Activated CD4-positive, alpha-beta T cell treated with anti-CD3 and anti-CD28 coated beads, Interleukin-2, amount 50 U/mL, for 24 hours (primary cell): ENCODE measurements at regions not wholly inside any gene's neighbourhood (a gene's known extent, or its start where the extent isn't known, plus 50 kb on each side); places are given as distances from the start of the nearest gene placed in this dataset.
"Not testable (repeated sequence)": the region's sequence is repeated elsewhere in the genome, so short reads cannot be mapped to it uniquely, and the experiment has no call there.

Experiments
- DNase-seq, 2 donors: peaks; one replicate each; pipeline ENCODE4 v3.0.0-alpha.2; 2020; ENCODE audit warnings: low read depth in 1 of 2, low spot score in 1 of 2

DNA sequence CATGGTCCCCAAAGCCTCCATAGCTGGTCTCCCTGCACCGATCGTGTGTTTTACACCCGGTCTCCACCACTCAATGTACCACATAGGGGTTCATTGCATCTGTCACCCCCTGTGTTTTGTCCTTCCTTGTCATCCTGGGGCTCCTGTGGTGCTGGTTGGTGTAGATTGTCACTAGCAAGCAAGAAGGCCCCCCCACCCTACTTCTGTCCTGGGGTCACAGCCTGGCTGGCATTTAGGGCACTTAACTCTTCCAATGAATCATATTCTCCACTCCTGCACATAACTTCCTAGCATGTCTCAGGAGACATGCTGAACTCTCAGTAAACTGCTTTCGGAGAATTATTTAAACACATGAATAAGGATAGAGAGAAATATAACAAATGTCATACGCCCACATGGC lies 161.4 kb downstream of the BCL2L11 start:
- not testable (repeated sequence) for DNase-seq

DNA sequence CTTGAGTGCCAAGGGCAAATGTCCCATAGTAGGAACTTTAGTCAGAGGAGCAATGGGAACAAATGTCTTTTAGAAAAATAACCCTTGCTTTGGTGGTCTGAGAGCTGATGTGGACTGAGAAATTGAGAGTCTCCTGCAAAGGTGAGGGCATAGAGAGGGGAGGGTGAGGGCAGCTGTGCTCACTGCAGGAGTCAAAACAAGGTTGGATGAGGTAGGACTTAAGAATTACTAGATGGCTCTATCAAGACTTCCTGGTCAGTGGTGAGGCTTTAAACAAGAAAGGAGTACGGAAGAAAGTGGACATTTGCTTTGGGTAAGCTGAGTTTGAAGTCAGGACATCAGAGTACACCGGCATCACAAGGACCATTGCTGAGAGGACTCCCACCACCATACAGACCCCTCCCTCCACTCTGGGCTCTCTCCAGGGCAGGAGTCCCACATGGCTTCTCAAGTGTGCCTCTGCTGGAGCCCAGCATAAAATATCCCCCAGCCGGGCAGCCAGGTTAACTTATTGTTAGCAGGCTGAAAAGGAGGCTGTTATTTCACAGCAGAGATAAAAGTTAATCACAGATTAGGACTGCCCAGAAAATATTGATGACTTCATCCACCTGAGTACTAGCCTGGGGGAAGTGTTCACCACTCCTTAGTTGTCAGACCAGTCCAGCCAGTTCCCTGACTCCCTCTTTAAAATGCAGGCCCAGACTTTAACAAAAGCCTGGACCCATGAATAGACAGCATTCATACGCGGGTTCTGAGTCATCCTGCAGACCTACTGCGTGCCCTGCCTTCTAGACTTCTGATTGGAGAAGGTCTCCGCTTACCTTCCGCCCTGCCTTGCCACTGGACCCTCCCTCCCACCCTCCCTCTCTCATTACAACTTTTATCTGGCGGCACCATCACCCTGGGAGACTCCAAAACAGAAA lies 167.2 kb downstream of the BCL2L11 start:
- DNase-seq = not testable (repeated sequence)

DNA sequence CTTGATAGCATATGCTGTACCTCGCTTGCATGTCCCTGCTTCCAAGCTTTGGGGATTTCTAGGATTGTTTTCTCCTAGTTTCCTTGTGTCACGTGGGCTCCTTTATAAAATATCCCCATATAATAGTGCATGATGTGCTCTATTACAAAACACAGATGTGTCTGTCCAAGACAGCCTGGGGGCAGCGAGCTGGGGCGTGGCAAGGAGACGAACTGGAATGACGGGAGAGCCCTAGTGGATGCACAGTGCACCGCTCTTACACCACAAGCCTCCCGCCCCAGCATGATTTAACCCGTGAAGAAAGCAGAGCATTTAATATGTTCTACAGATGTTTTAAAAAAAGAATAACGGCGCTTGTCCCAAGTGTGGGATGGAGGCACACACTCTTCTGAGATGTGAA lies 169.7 kb downstream of the BCL2L11 start:
- not testable (repeated sequence) for DNase-seq

DNA sequence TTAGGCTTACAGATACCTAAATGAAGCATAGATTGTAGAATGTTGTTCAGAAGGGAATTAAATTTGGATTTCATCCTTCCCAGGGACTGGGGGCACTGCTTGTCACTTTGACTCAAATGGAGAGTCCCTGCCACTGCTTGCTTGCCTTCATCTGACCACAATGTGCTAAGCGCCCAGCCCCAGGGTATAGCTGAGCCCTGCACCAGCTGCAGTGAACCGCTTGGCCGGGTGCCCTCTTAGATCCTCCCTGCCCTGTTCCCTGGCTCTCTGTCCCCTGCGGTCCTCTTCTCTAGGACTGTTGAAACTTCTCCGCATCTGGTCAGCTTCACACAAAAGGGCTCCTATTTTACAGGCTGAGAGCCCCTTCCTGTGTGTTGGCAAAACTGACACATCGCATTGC lies 170.9 kb downstream of the BCL2L11 start:
- DNase-seq = not testable (repeated sequence)

DNA sequence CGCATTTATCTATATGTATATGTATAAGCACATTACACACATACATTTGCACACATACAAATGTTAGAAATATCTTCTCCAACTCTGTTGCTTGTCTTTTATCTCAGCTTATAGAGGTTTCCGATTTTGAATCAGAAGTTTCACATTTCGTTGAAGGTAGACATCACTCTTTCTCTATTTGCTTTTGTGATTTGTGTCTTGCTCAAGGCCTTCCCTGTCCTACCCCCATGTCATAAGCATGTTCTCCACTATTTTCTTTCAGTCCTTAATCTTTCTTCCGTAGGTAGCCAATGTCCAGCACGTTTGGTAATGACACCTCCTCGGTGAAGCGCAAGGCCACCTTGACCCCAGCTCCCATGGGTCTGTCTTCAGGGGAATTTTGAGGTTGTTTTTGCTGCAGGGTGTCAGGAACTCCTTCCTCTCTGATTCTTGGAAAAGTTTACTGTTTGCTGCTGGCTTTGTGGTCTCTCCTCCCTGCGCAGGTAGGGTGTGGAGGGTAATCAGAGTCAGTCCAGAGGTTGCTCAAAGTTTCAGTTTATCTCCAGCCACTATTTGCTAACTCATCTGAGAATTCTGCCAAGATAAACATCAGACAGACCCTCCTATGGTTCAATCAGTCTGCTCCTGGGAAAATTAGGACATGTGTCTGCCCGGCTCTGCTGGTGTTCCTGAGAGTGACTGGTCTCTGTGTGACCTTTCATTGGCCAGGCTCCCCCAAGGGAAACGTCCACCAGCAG lies 171.7 kb downstream of the BCL2L11 start:
- DNase-seq = not testable (repeated sequence)

DNA sequence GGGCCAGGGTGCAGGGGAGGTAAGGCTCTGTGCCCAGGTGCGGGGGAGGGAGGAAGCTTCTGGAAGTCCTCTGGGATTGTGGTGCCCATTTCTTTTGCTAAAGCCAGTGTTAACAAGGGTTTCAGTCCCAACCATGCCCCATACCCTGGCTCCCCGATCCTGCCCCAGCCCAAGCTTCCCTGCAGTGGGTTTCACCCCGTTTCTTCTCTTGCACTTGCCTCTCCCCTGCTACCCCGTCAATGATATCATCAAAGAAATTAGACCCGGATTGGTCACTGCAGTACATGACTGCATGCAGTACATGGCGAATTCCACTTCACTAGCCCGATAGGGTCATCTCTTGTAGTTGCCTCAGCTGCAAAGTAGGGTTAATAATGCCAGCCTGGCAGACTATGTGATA lies 174.0 kb downstream of the BCL2L11 start:
- not testable (repeated sequence) for DNase-seq

DNA sequence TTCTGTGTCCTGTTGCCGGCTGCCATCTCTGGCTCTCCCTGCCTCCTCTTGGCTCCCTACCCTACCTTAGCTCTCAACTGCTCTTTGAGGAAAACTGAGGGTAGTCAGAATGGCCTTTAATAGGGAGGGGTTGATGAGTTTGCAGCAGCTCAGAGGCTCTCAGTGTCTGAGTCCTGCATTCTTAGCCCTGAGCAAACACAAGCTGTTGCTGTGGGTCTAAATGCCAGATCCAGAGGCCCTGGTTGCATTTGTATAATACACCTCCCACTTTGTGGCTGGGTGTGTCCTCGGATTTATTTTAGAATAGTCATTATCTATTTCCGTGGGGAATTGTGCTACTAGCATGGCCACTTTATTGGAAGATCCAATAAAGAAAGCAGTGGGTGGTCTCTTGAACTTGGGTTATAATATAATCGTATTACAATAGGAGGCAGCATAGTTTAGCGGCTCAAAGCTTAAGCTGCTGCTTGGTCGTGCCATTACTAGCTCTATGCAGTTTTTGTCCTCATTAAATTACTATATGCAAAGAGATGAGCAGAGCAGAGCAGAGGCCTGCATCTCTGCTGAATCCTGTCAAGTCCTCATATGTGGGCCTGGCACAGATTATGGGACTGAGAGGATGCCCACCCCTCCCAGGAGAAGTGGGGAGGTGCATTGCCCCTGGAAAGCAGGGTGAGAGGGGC lies 175.5 kb downstream of the BCL2L11 start:
- DNase-seq = not testable (repeated sequence)

DNA sequence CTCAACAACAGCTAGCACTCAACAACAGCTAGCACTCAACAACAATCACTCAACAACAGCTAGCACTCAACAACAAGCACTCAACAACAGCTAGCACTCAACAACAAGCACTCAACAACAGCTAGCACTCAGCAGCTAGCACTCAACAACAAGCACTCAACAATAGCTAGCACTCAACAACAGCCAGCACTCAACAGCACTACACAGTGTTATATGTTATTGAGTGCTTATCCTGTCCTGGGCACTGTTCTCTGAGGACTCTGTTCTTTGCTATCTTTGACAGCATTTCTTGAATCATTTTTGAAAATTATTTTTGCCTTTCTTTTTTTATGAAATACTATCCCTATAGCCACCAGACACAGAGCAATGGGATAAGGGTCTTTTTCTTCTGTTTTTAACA lies 176.4 kb downstream of the BCL2L11 start:
- not testable (repeated sequence) for DNase-seq

DNA sequence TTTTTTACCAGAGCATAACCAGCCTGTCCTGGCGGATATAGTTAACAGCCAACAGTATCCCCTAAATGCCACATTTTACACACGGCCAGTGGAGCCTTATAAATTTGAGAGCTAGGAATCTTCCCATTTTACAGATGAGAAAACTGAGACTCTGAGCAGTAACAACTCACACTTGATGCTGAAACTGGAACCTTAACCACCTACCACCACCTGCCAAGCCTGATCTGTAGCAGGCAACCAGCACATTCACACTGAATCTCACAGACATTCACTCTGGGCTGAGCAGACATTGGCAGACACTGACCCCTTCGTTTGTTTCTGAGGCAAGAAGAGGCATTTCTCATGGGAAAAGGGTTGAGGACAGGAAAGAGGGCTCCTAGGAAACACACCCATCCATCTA lies 178.2 kb downstream of the BCL2L11 start:
- not testable (repeated sequence) for DNase-seq

DNA sequence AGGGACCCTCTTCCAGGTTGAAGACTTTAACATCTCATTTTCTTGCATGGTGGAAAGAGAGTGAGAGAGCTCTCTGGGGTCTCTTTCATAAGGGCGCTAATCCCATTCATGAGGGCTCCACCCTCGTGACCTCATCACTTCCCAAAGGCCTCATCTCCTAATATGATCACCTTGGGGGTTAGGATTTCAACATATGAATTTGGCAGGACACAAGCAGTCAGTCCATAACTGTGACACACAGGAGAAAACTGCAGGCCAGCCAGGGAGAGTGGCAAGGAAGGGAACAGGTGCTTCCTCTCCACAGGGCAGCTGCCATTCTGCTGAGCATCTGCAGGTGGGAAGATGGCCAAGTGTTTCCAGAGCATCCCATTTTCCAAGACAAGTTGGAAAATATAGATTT lies 178.9 kb downstream of the BCL2L11 start:
- not testable (repeated sequence) for DNase-seq

DNA sequence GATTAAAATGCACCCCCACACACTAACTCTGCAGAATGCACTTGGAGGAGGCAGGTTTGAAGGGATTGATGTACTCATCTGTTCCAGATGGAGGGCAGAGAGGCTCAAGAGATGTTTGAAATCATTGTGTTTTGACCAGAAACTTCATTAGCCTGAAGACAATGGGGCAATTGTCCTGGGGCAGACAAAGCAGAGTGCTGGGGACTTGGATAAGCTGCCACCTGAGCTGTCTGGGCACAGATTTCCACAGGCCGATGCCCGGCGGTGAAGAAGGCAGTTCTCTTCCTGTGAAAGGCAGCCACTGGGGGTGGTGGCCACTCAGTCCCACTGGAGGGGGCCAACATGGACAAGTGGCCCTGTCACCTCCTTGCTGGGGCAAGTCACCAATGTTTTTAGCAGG lies 181.0 kb downstream of the BCL2L11 start:
- DNase-seq = not testable (repeated sequence)

DNA sequence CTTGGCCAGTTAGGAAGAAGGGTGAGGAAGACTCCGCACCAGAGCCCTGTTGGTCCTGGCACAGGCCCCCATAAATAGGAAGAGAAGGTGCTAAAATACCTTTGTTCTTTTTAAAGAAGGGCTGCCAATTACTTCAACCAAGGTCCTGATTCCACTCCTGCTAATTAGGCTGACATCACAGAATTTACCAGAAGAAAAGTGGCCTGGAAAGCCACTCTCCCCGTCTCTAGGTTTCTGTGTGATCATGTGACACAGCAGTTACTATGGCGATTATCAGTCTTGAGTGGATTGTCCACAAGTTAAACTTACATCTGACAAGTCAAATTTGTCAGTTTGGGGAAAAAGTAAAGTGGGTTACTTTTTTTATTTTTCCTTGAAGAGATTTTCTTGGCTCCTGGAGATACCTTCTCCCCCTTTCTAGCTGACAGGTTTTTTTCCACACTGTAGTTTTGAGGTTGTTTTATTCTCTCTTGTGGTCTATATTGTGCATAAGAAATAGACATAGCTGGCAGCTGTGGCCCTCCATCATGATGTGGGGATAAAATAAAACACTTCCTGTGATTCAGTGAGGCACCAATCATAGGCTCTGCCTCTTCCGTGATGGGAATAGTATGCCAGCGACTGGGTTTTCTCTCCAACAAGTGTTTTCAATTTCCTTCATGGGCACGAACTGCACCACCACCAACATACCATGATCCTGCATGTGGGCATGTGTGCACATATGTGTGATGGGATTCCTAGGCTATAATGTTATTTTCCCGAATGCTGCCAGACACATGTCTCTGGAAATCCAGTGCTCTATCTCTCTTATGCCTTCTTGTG lies 181.9 kb downstream of the BCL2L11 start:
- not testable (repeated sequence) for DNase-seq

DNA sequence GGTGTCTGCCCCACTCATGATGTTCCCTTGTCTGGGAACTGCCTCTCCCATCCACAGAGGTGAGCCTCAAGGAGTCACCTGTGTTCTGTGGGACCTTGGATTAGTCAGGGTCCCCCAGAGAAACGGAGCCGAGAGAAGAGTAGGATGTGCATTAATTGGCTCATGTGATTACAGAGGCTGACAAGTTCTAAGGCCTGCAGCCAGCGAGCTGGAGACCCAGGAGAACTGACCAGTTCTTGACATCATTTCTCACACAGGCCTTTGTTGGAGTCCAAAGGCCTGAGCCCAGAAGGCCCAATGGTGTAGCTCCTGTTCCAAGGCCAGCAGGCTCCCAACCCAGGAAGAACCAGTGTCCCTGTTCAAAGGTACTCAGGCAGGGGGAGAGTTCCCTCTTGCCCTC lies 186.6 kb downstream of the BCL2L11 start:
- not testable (repeated sequence) for DNase-seq

DNA sequence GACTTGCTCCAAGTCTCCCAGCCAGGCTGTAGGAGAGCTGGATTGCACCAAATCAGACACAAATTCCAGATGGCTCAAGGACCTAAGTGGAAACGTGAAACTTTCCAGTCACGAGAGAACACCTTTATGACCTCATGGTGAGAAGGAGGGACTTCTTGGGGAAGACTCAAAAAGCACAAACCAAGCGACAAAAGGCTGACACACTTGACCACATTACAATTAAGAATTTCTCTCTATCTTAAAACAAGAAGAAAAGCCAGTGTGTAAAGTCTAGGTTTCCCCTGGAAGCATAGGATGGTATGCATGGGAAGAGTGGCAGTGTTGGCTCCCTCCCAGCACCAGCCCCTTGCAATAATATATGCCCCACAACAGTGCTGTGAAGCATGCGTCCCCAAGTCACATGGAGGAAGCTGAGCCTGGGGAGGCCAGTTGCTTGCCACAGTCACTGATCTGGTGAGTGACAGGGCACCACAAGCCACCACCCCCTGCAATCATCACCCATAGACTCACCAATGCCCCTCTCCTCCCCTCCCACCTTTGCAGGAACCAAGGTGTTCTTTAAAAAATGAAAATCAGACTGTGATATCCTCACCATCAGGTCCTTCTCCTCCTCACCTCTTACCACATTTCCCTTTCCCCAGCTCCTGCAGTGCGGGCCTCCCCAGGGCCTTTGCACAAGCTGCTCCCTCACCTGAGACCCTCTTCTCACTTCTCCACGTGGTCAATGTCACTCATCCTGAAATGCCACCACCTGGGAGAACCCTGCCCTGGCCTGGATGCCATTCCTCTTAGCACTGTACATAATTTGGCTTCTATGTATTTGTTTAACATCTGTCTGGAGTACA lies 188.7 kb downstream of the BCL2L11 start:
- DNase-seq = not testable (repeated sequence)

DNA sequence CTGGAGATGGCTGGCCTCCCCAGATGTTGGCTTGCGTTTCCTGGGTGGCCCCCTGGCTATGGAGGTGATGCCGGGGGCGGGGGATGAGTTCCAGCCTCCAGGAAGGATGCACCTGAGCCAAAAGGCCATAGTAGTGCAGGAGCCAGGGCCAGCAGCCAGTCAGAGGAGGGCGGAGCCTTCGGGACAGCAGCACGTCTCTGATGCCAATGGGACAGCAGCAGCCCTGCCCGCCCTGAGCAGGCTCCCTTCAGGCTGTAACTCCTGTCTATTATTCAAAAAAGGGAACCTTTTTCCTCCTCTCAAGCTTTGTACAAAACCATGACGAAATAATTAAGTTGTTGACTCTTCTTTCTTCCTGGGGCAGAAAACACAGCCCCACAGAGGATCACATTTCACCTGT lies 189.7 kb downstream of the BCL2L11 start:
- not testable (repeated sequence) for DNase-seq

DNA sequence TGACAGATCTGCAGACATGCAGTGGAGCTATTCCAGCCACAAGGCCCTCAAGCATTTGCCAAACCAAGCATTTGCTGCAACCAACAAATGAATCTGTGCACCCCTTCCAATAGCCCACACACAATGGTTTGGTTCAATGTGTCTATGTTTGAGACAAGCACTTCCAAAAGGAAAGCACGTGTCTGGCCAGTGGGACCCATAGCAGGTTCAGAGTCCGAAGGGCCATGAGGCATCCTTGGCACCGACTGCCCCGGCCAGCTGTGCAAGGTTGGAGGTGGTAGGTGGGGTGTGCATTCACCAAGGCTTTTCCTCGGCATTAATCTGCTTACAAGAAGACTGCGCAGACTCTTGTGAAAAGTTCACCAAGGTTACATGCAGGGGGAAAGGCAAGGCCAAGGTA lies 190.9 kb downstream of the BCL2L11 start:
- DNase-seq = not testable (repeated sequence)

DNA sequence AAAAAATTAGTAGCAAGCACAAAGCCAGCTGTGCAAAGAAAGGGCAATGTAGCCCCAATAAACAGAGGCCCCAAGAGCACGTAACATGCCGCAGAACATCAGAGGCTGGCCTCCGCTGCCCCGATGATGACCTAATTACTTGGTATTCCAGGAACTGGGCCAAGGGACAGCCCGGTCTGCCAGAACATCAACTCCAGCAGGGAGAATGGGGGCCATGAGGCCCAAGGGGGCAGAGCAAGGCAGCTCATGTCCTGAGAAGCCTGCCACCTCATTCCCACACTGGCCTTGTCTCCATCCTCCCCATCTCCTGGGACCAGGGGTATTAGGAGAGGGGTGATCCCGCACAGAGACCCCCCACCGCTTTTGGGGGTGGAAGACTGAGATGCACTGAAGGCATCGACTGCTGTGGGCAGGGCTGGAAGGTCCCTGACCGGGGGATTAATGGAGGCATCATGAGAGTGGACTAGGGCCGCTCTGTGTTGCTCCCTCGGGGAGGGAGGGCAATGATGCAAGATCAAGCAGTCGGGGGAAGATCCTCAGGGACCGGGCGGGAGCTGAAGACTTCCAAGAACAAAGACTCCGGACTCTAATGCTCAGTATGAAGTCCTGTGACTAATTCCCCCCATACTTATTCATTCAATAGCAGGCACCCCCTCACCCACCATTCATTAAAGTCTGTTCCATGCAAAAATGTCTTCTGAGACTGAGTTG lies 192.3 kb downstream of the BCL2L11 start:
- not testable (repeated sequence) for DNase-seq

DNA sequence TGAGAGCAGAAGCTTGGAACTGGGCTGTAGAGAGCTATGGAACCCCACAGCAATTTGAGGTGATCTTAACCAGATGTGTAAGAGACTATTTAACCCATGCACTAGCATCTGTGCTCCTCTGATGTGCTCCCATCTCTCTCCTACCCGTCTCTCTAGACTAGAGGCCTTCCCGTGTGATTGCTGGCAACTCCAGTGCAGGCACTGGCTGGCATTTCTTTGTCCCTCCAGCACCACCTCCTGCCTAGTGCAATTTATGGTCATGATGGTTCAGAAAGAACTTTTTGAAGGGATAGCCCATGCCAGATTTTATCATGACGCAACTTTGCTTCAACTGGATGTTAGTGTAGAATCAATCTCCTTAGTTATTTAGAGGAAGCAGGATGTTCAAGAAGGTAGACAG lies 193.0 kb downstream of the BCL2L11 start:
- DNase-seq = not testable (repeated sequence)
